HG03196 (cell line): ENCODE measurements at regions not wholly inside any gene's neighbourhood (a gene's known extent, or its start where the extent isn't known, plus 50 kb on each side); places are given as distances from the start of the nearest gene placed in this dataset.
"Not testable (repeated sequence)": the region's sequence is repeated elsewhere in the genome, so short reads cannot be mapped to it uniquely, and the experiment has no call there.

ENCODE experiments used
- ATAC-seq: cut with Tn5 transposase; IDR thresholded peaks from one replicate; pipeline ENCODE4 v1.9.1; 2021; ENCODE audit not compliant: unreplicated experiment

- no peak for ATAC-seq
Observed at GRCh38 chr1:215028954-215029353, 53.6 kb upstream of the KCNK2 start.

- ATAC-seq = not testable (repeated sequence)
Observed at GRCh38 chr1:215030581-215030980, 52.0 kb upstream of the KCNK2 start.

- no peak for ATAC-seq
Observed at GRCh38 chr1:215031392-215031791, 51.1 kb upstream of the KCNK2 start.
